Sciatic nerve (tissue), 2 donors: ENCODE measurements at regions not wholly inside any gene's neighbourhood (a gene's known extent, or its start where the extent isn't known, plus 50 kb on each side); places are given as distances from the start of the nearest gene placed in this dataset.
"Not testable (repeated sequence)": the region's sequence is repeated elsewhere in the genome, so short reads cannot be mapped to it uniquely, and the experiment has no call there.

Source experiments
- ATAC-seq: fragments of 200-7000 bp; cut with Tn5 transposase; one replicate; pipeline ENCODE4 v1.9.1; 2020; ENCODE audit warnings: mild to moderate bottlenecking, moderate library complexity
- DNase-seq: peaks from one replicate; pipeline ENCODE4 v3.0.0-alpha.2; 2020; ENCODE audit warnings: low spot score
- intact Hi-C: fragments of 100-400 bp; cut with DNase I; formaldehyde crosslinking; loops from one replicate; pipeline ENCODE4 v1.14.2; 2022
- donor health status: DM: no; HTN: no; CAD: no.
- donor health status: DM: no; HTN: no; CAD: no.

DNA sequence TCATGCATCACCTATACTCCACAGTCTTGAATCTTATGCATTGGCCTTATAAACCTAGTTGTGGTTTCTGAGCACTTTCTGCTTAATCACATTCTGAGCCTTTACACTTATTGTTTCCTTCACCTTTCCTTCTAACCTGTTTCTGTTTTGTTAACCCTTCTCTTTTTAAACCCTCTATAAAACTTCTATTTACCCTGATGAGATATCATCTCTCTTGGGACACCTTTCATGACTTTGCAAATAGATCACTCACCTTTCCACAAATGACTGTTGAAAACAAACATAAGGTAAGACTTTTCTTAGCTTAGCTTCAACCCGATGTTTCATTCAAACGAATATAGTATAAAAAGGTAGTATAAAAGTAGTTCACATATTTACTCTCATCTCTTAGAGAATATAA, 483.6 kb downstream of the FAM181B start:
- no peak for DNase-seq
- no peak for ATAC-seq
- intact Hi-C loops, result no loop called here

DNA sequence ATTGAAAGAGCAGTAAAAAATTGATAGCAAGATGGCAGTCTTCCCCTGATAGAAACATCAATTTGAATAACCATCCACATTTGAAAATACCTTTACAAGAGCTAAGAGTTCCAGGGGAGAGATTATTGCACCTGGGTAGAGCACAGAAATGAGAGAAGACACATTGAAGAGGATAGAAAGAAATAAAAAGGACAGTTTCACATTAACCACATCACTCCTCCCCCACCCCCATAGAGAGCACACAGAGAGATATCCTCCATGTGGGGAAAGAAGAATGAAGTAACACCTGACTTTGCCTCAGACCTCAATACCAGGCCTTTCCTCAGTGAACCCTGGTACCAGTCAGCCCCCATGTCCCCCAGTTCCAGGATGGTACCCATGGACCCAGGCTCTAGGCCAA, 486.7 kb downstream of the FAM181B start:
- ATAC-seq (no peak), DNase-seq (no peak)
- intact Hi-C loops, result no loop called here

DNA sequence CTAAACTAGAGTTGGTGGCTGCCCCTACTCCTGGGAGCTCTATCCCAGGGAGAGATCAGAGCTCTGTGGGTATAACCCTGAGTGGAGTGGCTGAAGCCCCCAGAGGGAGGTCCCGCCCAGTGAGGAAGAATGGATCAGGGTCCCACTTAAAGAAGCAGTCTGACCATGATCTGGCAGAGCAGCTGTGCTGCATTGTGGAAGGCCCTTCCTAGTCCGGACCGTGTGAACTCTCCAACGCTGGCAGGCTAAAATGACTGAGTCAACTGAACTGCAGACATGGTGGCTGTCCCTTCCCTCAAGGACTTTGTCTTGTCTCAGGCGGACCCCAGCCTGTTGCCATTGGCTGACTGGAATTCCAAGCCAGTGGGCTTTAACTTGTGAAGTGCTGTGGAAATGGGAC, 494.2 kb downstream of the FAM181B start:
- intact Hi-C loops, result no loop called here
- DNase-seq (no peak), ATAC-seq (no peak)

DNA sequence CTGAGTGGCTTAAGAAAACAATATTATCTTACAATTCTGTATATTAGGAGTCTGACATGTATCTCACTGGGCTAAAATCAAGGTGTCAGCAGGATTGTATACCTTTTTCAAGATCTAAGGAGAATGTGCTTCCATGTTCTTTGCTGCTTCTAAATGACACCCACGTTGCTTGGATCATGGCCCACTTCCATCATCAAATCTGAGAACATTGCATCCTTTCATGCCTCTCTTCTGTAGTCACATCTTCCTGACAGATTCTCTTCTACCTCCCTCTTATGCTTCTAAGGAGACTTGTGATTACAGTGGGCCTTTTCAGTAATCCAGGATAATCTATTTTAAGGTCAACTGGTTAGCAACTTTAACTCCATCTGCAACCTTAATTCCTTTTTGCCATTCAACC, 499.4 kb downstream of the FAM181B start:
- intact Hi-C loops, result no loop called here
- no peak for ATAC-seq
- no peak for DNase-seq

DNA sequence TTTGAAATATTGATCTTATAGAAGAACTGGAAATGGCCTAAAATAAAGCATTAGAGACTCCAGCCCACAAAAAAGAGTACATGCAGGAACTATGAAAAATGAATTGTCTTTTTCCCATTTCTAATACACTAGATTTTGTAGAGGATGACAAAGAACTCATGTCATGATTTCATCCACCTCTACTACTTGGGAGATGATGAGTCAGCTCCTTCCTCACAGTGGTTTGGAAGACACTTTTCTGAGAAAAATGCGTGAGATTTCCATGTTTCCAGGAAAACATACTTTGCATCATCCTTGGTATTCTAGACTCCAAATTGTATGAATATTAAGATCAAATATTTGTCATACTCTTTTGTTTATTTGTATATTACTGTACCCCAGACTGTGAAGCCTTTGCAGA, 500.5 kb downstream of the FAM181B start:
- no peak for ATAC-seq
- no peak for DNase-seq
- intact Hi-C loops, result no loop called here

DNA sequence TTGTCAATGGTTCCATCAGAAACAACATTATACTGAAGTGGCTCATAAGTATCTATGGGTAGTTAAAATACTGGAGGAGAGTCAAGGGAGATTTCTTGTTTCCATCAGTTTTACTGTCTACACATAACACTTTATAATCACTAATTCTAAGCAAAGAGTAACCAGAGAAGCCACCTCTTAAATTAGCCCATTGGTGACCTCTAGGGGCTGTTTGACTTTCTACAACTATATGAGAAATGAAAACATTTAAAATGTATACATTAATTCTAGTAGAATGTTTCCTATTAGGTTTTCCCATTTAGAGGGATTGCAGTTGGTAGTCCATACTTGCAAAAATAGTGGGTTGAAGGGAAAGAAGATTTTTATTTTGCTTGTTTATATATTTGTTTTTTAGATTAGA, 504.3 kb downstream of the FAM181B start:
- no peak for ATAC-seq
- DNase-seq, result no peak
- intact Hi-C loops, result loop anchor here (10.0 kb wide), 1 partner anchor 515 kb away; no protein-coding TSS in a partner anchor

DNA sequence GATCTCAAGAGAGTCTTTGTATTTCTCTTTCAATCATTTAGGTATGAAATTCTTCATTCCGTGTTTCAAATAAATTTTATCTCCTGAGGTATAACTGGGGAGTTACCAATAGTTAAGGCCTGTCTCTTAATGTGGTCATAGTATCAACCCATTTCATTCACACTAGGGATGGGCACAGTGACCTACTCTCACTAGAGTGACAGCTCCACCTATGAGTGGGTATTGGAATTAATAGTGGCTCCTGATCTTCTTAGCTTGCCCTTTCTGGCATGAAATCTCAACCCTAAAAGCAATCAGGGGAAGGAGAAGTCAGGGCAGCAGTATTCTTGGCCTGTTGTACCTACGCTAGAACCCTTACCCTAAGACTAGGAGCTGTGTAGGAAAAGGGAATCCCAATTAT, 507.7 kb downstream of the FAM181B start:
- ATAC-seq, result no peak
- intact Hi-C loops, result loop anchor here (10.0 kb wide), 1 partner anchor 519 kb away; no protein-coding TSS in a partner anchor
- DNase-seq, result no peak

DNA sequence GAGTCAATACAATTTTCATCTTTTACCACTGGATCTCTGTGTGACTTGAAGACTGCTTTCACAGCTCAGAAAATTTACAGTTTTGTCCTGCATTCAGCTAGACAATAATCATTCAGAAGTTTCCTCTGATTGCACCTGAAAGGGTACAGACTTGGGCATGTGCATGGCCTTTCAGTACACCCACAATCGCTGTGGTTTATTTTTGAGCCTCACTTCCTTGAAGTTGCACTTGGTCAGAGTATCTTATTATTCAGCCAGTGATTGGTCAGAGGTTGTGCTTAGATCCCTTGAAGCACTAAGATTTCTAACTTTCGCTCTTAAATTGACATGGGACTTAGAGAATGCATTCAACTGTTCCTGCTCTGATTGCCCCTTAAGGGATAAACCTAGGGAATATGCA, 508.2 kb downstream of the FAM181B start:
- ATAC-seq, result no peak
- no peak for DNase-seq
- intact Hi-C loops, result loop anchor here (10.0 kb wide), 1 partner anchor 519 kb away; no protein-coding TSS in a partner anchor

DNA sequence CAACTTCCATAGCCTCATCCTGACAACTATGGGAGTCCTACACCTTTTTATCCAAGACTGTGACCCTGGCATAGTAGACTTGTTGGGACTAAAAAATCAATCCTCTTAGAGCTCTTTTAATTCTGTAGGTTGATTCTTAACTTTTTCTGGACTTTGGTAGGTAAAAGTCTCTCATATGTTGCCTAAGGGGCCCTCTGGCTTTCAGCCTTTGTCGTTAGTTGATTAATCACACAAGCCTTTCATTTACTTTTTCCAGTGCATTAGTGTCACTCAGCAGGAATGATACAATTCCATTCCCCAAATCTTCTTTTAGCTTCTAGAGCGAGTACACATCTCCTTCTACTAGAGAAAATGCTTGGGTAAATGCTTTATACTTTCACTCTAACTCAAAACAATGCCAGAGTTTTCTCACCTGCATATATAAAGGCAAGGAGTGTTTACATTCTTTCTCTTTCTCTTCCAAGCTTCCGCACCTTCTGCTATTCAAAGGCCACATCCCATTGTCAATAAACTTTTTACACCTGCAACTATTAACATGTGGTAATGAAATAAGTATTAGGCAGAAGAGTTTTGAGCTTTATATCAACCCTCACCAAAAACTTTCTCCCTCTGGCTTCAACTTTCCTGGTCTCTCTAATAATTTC, 516.6 kb downstream of the FAM181B start:
- no peak for ATAC-seq
- no peak for DNase-seq
- intact Hi-C loops, result no loop called here

DNA sequence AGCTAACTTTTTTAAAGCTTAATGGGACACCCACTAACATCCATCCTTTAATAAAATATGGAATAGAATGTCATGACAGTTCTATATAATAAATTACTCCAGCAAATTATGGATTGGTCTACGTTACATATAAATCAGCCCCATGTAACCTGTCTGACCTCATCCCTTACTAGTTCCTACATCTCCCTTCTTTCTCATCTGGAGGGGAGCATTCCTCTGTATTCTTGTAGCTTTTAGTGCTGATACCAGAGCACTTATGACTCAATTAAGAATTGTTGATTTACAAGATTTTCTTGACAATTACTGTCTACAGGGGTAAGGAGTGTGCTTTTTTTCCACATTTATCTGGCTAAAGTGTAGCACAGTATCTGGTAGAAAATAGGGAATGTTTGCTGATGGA, 523.7 kb downstream of the FAM181B start:
- DNase-seq (no peak), ATAC-seq (no peak)
- intact Hi-C loops, result no loop called here

DNA sequence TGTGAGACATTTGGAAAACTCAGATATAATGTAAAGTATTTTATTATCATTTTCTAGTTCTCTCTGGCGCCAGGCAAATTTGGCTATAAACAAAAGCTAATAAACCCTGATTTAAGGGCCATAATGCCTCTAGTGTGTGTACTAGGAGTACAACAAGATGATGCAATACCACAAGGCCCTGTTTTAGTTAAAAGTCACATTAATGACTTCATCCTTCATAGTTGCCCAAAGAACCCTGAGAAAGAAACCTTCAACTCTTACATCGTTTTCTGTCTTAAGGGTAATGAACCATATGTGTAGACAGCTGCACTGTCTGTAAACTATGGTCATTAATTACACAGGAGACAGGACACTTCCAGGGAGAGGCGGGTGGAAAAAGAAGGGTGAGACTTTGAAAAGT, 538.4 kb downstream of the FAM181B start:
- intact Hi-C loops, result no loop called here
- DNase-seq (no peak), ATAC-seq (no peak)

DNA sequence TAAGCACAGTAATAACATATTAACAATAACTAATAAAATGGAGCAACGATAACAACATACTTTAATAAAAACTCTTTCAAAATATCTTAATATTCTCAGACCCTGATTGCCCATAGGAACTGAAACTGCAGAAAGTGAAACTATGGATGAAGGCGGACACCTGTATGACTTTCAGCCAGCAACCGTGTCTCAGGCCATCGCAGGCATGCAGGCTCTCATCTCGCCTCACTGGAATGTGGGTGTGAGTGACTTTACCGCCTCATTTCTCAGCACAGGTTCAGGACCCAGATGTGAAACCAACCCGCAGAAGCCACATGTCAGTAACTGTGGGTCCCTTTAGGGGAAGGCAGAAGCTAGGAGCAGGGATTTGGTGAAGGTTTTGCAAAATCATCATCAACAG, 539.1 kb downstream of the FAM181B start:
- ATAC-seq (no peak), DNase-seq (no peak)
- intact Hi-C loops, result no loop called here

DNA sequence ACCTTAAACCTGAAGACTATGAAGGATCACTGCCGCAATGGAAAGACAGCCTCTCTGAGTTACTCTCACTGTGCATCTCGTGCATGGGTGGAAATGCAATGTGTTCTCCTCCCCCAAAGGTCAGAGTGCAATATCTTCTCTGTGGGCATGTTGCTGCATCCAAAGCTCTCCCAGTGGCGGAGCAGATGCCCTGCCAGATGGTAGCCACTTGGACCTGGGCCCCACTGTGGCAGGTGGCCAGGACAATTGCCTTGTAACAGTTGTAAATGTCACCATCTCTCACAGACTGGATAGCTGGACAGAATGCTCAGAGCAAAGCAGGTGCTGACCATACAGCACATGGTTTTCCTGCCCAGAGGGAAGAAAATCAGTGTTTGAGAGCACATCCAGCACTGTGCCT, 542.0 kb downstream of the FAM181B start:
- no peak for DNase-seq
- intact Hi-C loops, result no loop called here
- no peak for ATAC-seq

DNA sequence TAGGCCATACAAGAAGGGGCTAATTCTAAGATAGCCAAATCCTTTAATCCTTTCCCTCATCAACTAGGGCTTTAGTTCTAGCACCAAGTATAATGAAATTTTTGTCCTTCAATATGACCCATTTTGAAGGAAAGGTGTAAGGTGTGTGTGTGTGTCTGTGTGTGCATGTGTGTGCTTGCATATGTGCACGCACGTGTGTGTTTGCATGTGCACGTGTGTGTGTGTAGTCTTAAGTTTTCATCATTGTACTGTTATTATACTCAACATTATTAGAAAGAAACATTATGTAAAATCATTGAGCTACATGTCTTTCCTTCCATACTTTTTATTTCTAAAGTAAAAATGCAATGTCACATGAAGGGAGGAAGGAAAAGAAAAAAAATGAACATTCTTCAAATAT, 547.7 kb downstream of the FAM181B start:
- DNase-seq (no peak), ATAC-seq (no peak)
- intact Hi-C loops, result no loop called here

DNA sequence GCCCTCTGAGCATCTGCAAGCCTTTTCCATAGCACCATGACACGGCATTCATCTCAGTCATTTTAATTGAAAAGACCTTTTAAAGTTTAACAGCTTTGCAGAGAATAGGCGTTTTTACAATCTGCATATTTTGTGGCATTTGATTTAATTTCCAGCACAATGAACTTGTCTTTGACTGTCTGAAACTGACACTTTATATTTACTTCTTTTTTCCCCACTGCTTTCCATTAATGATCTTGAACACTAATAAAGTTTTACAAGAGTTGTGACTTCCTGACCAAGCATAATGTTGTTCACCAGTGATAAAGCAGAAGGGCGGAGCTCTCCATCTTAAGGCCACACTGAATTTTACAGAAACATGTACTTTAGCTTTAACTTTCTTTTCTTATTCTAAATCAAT, 548.7 kb downstream of the FAM181B start:
- intact Hi-C loops, result no loop called here
- no peak for DNase-seq
- ATAC-seq, result no peak

DNA sequence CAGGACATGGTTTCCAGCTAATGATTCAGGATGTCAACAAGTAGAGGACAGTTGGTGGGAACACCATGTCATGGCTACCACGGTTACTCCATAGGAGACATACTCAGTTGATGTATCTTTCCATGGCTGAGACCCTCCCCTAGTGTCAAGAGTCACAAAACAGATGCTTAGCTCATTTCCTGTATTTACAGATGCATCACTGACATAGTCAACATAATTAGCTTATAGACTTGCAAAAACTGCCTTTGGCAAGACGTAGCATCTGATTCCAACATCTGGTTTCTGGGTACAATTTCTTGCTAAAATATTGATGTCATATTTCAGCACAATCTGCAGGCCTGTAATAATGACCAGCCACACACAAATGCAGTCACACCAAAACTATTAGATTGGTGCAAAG, 550.3 kb downstream of the FAM181B start:
- intact Hi-C loops, result no loop called here
- DNase-seq, result no peak
- no peak for ATAC-seq

DNA sequence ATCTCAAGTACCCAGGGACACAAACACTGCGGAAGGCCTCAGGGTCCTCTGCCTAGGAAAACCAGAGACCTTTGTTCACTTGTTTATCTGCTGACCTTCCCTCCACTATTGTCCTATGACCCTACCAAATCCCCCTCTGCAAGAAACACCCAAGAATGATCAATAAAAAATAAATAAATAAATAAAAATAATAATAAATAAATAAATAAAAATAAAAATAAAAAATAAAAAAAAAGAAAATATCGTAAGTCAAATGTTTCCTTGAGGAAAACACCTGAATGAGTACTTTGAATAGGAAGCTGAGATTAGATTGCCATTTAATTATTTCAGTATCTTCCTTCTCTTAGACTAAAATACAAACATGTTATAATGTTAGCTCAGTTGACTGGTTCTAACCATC, 551.0 kb downstream of the FAM181B start:
- ATAC-seq, intact Hi-C loops, DNase-seq: not testable (repeated sequence)

DNA sequence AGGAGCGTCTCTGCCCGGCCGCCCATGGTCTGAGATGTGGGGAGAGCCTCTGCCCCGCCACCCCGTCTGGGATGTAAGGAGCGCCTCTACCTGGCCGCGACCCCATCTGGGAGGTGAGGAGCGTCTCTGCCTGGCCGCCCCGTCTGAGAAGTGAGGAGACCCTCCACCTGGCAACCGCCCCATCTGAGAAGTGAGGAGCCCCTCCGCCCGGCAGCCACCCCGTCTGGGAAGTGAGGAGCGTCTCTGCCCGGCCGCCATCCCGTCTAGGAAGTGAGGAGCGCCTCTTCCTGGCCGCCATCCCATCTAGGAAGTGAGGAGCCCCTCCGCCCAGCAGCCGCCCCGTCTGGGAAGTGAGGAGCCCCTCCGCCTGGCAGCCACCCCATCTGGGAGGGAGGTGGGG, 551.9 kb downstream of the FAM181B start:
- DNase-seq, ATAC-seq, intact Hi-C loops: not testable (repeated sequence)

DNA sequence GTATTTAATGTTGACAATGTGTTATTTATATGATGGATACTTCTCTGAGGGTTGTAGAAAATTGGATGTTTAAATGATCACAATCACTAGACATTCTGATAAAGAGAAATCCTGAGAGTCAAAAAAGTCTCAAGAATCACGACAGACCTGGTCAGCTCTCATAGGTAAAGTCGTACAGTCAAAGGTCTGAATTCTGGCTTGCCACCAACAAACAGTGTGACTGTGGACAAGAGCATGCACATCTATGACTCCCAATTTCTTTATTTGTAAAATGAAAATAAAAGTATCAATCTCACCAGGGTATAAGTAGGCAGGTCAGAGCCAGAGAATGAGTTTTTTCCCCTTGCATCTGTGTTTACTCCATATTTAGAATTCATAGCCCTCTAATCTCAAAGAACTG, 556.7 kb downstream of the FAM181B start:
- intact Hi-C loops, result no loop called here
- no peak for ATAC-seq

DNA sequence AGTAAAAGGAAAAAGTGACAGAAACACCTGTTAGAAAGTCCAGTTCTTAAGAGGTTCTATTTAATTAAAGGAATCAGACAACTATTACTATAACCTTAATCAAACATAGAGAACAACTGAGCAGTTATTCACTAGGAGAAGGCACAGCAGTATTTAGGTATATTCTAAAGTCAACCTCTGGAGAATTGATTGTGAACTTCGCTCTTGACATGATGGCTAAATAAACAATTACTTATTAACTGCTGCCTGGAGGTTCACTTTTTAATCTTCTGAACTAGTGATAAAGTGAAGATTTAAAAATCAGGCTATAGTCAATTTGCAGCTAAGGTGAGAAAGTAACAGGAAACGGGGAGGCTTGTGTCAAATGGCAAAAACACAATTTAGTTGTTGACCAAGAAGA, 557.3 kb downstream of the FAM181B start:
- DNase-seq, result no peak
- intact Hi-C loops, result no loop called here
- ATAC-seq, result no peak

More for the DNA sequence above, 556.7 kb downstream of the FAM181B start:
- no peak for DNase-seq

DNA sequence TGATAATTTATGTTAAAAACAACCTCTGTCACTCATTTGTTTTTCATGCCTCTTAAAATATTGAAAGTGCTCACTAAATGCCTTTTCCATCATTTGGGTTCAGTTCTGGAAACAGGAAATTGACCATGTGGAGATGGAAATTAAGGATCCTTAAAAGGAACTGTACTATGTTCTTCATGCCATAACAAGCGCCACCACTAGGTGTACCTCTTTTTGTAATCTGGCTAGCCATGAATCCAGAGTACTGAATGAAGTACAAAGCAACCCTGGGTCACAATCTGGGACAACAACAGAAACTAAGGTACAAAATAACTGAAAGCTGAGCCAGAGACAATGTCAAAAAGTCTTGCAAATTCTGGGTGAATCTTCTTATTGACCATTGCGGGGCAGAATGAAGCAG, 559.1 kb downstream of the FAM181B start:
- no peak for ATAC-seq
- DNase-seq, result no peak
- intact Hi-C loops, result no loop called here
